ENCODE measurements at regions not wholly inside any gene's neighbourhood (a gene's known extent, or its start where the extent isn't known, plus 50 kb on each side); places are given as distances from the start of the nearest gene placed in this dataset.
"Not testable (repeated sequence)": the region's sequence is repeated elsewhere in the genome, so short reads cannot be mapped to it uniquely, and the experiment has no call there.

GRCh38 chr12:95358111-95359083 lies 115.6 kb upstream of the METAP2 start:
- peak; percentile 7 for DNase-seq

- DNase-seq = no peak
Measured at GRCh38 chr12:95365912-95366311, 108.0 kb upstream of the METAP2 start.

DNA sequence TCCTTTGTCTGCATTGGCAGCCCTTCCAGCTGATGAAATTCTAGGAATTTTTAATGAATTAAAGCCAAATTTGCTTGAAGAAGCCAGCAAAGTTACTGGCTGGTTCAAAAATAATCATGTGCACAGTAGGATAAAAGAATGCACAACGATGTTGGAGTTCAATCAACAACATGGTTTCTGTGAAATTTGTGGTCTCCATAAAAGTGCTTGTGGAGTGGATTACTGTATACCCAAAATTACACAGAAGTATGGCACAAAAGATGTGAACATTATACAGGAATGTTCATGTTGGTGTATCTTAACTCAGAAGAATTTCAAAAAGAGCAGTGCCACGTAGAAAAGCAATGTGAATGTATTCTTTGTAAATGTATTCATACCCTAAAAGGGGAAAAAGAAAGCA lies 105.0 kb upstream of the METAP2 start:
- peak; percentile 47 for DNase-seq

DNA sequence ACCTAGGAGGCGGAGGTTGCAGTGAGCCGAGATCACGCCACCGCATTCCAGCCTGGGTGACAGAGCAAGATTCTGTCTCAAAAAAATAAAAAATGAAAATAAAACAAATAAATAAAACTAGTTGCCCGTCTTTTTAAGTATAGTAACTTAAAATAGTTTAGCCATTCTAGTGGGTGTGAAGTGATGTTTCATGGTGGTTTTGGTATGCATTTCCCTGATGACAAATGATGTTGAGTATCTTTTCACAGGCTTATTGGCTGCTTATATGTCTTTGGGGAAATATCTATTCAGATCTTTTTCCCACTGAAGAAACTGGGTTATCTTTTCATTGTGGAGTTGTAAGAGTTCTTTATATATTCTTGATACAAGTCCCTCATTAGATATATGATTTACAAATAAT lies 102.4 kb upstream of the METAP2 start:
- DNase-seq = no peak

DNA sequence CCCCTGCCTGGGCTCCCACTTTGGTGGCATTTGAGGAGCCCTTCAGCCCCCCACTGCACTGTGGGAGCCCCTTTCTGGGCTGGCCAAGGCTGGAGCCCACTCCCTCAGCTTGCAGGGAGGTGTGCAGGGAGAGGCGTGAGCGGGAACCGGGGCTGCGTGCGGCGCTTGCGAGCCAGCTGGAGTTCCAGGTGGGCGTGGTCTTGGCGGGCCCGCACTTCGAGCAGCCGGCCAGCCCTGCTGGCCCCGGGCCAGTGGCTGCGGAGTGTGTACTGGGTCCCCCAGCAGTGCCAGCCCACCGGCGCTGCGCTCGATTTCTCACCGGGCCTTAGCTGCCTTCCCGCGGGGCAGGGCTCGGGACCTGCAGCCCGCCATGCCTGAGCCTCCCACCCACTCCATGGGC lies 94.5 kb upstream of the METAP2 start:
- not testable (repeated sequence) for DNase-seq

DNA sequence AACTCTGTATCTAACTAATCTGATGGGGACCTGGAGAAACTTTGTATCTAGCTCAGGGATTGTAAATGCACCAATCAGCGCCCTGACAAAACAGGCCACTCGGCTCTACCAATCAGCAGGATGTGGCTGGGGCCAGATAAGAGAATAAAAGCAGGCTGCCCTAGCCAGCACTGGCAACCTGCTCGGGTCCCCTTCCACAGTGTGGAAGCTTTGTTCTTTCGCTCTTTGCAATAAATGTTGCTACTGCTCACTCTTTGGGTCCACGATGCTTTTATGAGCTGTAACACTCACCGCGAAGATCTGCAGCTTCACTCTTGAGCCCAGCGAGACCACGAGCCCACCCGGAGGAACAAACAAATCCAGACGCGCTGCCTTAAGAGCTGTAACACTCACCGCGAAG lies 93.6 kb upstream of the METAP2 start:
- DNase-seq = not testable (repeated sequence)

GRCh38 chr12:95380997-95381786 lies 92.8 kb upstream of the METAP2 start:
- no peak for DNase-seq

- peak; percentile 30 for DNase-seq
Measured at GRCh38 chr12:95383920-95384319, 90.0 kb upstream of the METAP2 start.

DNA sequence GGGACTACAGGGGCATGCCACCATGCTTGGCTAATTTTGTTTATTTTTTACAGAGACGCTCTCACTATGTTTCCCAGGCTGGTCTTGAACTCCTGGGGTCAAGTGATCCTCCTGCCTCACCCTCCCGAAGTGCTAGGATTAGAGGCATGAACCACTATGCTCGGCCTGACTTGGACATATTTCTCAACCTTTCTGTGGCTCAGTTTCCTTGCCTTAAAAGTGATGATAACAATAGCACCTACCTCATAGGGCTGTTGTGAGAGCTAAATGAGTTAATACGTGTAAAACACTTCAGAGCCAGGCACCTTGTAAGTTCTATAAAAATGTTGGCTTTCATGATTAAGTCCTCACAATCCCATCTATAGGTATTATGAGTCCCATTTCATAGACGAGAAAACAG lies 89.2 kb upstream of the METAP2 start:
- DNase-seq = no peak

- DNase-seq = peak; percentile 61
Measured at GRCh38 chr12:95385246-95386035, 88.5 kb upstream of the METAP2 start.

DNA sequence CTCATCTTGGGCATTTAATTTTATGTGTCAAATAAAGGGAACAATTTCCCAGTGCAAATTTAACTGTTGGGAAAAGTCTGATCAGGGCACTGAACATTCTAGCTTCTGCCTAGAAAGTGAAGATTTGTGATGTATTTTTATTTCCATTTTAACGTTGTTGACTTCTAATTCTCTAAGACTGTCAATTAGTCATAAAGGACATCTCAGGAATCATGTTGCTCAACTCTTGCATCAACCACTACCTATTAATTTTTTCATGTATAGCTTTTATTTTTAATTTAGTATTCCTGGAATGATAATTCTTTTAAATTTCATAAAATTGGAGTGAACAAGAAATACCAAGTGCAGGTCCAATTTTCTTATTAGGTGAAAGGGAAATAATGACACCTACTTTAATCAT lies 87.9 kb upstream of the METAP2 start:
- DNase-seq = peak; percentile 34

DNA sequence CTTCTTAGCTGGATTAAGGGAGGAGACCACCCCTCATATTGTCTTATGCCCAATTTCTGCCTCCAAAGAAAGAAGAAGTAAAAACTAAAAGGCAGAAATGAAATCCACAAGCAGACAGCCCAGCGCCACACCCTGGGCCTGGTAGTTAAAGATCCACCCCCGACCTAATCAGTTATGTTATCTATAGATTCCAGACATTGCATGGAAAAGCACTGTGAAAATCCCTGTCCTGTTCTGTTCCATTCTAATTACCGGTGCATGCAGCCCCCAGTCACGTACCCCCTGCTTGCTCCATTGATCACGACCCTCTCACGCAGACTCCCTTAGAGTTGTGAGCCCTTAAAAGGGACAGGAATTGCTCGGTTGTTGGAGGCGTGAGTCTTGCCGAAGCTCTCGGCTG lies 85.7 kb upstream of the METAP2 start:
- not testable (repeated sequence) for DNase-seq

DNA sequence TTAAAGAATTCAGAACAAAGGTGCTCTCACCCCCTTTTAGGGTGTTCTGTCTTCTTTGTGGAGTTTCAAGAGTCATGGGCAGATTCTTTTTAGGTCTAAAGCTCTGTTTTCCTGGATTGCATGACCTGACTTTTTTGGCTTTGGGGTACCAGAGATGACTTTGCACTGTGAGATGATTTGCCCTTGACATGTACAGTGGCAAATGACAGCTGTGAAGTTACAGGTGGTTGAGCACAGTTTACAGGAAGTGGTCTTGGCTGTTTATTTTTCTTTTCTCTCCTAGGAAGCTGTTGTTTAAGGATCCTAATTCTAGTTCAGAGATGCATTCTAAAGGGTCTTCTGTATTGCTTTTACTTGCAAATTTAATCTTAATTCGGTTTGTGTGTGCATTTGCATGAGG lies 83.8 kb upstream of the METAP2 start:
- no peak for DNase-seq

DNA sequence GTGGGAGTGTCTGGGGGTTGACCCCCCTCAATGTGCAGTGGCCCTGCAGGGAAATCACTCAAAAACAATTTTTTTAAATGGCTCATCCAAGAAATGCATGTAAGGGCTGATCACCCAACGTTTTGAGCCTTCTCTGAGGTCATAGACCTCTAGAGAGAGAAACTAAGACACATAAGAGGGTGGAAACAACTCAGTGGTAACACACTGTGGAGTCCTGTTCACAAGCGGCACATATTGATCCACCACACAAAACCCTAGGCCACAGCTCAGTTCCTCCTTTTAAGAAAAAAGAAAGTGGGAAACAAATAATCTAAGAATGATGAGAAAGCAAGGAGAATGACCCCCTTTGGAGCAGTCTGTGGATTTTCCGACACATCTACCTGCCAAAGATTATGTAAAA lies 83.0 kb upstream of the METAP2 start:
- no peak for DNase-seq

DNA sequence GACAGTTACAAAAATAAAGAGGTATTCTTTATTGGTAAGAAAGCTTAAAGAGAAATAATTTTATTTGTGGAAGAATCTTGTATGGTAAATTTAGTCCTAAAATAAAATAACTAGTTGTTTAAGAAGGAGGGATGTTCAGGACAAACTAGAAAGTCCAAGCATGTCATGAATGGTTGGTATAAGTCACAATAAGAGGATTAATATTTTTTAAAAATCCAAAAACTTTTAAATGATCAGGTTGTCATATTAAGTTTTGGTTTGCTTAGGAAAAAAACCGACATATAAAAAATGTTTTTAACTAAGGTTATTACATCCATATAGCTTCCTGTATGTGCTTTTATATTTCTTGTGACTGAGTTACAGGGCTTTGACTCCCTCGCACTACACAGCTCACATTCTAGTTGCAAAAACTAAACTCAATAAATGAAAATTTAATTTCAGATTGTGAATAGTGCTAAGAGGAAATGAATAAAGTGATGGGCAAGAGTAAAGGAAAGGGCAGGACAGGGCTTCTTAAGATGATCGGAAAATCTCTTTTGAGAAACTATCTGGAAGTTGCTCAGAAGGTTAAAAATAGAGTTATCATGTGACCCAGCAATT lies 80.7 kb upstream of the METAP2 start:
- DNase-seq = no peak

DNA sequence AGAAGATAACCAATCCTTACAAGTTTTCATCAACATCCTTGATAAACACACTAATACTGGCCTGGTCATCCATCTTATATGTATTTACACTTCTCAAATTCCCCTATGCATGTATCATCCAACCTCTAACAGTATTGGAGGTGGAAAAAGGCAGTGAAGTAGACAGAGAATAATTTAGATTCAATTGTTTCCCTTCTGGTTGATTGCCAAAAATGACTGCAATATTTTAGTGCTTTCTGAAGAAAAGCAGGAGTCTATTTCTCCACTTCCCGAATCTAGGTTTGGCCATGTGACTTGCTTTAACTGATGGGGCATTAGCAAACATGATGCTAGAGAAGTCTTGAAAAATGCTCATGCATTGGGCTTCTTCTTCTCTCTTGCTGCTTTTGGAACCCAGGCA lies 78.3 kb upstream of the METAP2 start:
- DNase-seq = peak; percentile 57

- DNase-seq = peak; percentile 76
Measured at GRCh38 chr12:95396849-95397468, 77.0 kb upstream of the METAP2 start.

- DNase-seq = no peak
Measured at GRCh38 chr12:95397571-95397970, 76.4 kb upstream of the METAP2 start.

DNA sequence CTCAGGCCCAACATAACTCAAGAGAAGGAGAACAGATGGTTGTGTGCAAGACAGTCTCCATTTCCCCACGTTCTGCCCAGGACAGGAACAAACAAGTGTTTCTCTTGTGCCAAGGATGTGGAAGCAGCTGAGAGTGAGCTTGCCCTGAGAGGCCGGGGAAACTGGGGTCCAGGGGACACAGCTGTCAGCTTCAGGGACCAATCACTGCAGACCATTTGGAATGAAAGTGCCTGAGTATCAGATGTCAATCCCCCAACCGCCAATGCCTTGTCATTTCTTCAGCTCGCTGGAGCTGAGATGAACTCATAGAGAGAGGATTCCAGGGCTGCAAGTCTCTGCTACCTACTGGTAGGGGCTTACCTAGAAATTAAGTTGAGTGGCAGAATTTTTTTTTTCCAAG lies 71.9 kb upstream of the METAP2 start:
- DNase-seq = no peak

DNA sequence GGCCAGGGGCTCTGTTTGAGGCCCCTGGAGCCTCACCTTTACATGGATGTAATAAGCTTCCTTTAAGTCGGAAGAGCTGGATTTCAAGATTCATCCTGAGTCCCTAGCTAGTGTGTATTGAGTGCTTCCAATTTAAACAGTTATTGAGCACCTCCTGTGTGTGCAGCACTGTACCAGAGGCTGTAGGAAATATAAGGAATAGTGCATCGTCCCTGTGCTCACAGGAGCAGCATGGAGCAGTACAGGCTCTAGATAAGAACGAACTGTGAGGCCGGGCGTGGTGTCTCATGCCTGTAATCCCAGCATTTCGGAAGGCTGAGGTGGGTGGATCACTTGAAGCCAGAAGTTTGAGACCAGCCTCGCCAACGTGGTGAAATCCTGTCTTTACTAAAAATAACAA lies 65.8 kb upstream of the METAP2 start:
- no peak for DNase-seq

DNA sequence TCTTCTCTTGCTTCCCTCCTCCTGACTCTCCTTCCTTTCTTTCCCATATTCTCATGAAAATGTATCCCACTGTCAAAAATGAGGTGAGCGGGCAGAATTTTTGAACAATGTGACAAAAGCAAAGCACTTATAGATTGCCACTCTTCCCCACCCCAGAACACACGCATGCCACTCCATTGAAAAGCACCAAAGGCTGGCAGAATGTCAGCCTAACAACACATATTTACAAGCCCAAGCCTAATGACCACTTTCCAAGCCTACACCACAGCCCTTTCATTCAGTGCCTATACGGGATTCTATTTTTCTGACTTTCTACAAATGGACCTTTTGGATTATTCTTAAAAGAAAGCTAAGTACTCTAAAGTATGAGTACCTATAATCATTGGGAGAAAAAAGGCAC lies 62.9 kb upstream of the METAP2 start:
- DNase-seq = no peak

DNA sequence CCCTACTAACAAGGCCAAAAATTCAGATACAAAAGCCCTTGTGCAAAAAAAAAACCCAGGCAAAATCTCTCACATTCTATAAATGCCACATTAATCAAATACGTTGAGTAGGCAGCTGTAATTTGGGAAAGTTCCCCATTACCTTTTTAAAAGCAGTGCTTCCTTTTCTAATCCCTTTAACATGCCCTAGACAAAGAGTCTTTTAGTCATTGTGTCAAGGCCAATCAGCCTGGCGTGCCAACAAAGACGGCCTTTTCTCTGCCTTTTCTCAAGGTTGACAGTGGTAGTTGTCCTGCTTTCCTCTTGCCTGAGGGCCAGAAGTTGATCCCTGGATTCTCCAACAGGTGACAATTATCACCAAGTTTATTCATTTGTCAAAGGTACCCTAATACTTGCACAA lies 62.5 kb upstream of the METAP2 start:
- DNase-seq = no peak
